K562 (cell line): ENCODE measurements at regions not wholly inside any gene's neighbourhood (a gene's known extent, or its start where the extent isn't known, plus 50 kb on each side); places are given as distances from the start of the nearest gene placed in this dataset.

Experiments
- BHLHE40 ChIP-seq: IDR thresholded peaks from 2 replicates; pipeline ENCODE4 v1.6.1; 2011; ENCODE audit warnings: low read length, improper control_type of control experiment
- PRMT5 ChIP-seq: sonication (generic); formaldehyde crosslinking; IDR thresholded peaks from 2 replicates; pipeline ENCODE4 v1.5.0; 2020; ENCODE audit warnings: missing genetic modification reagents
- TF ChIP-seq, protein P1 (sequence below), 3 experiments: IDR thresholded peaks in 2 of 3; conservative IDR thresholded peaks in 1 of 3; 2 replicates each; pipeline ENCODE4 v1.5.1; 2011 to 2012; ENCODE audit warnings: low read length in 3 of 3, mild to moderate bottlenecking in 3 of 3, control low read depth in 2 of 3, improper control_type of control experiment in 1 of 3, inconsistent platforms in 1 of 3, low read depth in 1 of 3, mixed read lengths in 1 of 3, moderate library complexity in 1 of 3; ENCODE audit not compliant: insufficient read depth in 2 of 3
- TF ChIP-seq, protein P2 (sequence below): sonication (generic); formaldehyde crosslinking; IDR thresholded peaks from 2 replicates; pipeline ENCODE4 v1.4.0; 2020; ENCODE audit warnings: mild to moderate bottlenecking, missing genetic modification reagents

GRCh38 chr16:63239065-63239570, 1202.9 kb upstream of the CDH8 start:
- TF ChIP-seq, protein P1, sequence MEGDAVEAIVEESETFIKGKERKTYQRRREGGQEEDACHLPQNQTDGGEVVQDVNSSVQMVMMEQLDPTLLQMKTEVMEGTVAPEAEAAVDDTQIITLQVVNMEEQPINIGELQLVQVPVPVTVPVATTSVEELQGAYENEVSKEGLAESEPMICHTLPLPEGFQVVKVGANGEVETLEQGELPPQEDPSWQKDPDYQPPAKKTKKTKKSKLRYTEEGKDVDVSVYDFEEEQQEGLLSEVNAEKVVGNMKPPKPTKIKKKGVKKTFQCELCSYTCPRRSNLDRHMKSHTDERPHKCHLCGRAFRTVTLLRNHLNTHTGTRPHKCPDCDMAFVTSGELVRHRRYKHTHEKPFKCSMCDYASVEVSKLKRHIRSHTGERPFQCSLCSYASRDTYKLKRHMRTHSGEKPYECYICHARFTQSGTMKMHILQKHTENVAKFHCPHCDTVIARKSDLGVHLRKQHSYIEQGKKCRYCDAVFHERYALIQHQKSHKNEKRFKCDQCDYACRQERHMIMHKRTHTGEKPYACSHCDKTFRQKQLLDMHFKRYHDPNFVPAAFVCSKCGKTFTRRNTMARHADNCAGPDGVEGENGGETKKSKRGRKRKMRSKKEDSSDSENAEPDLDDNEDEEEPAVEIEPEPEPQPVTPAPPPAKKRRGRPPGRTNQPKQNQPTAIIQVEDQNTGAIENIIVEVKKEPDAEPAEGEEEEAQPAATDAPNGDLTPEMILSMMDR (IDR thresholded peaks at IDR 0.05 in 2 of 3, conservative IDR thresholded peaks at IDR 0.05 in 1 of 3; ENCODE audit: insufficient read depth in 2 of 3, low read depth in 1 of 3, low read length in 3 of 3), result no peak
- TF ChIP-seq BHLHE40 (no peak), PRMT5 (CRISPR knock-in tag) (no peak)
- TF ChIP-seq, protein P2, sequence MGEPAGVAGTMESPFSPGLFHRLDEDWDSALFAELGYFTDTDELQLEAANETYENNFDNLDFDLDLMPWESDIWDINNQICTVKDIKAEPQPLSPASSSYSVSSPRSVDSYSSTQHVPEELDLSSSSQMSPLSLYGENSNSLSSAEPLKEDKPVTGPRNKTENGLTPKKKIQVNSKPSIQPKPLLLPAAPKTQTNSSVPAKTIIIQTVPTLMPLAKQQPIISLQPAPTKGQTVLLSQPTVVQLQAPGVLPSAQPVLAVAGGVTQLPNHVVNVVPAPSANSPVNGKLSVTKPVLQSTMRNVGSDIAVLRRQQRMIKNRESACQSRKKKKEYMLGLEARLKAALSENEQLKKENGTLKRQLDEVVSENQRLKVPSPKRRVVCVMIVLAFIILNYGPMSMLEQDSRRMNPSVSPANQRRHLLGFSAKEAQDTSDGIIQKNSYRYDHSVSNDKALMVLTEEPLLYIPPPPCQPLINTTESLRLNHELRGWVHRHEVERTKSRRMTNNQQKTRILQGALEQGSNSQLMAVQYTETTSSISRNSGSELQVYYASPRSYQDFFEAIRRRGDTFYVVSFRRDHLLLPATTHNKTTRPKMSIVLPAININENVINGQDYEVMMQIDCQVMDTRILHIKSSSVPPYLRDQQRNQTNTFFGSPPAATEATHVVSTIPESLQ (CRISPR knock-in tag), result no peak
